ENCODE measurements at regions not wholly inside any gene's neighbourhood (a gene's known extent, or its start where the extent isn't known, plus 50 kb on each side); places are given as distances from the start of the nearest gene placed in this dataset.

DNA sequence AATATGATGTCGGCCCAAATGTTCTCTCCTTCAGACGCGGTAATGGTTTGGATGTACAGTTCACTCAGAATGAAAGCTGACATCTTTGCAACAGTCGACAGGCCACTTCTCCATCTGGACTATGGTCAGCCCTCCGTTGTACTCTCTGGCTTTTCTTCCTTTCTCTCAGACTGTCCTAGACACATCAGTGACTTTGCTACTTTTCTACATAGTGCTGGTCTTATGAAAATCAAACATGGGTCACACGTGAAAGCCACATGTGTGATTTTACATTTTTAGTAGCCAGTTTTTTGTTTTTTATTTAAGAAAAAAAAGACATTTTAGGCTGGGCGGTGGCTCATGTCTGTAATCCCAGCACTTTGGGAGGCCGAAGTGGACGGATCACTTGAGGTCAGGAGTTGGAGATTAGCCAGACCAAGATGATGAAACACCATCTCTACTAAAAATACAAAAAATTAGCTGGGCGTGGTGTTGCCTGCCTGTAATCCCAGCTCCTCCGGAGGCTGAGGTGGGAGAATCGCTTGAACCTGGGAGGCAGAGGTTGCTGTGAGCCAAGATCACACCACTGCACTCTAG is 644.1 kb downstream of the KCNJ2 start:
- no peaks in the 10 kb centered on the region for H3K9me3 ChIP-seq (ENCODE audit: low read length)
- H3K27me3 ChIP-seq (ENCODE audit: low read length), result no peaks in the 10 kb centered on the region
- H2AFZ ChIP-seq (ENCODE audit: low read length), result peak overlapping the region; percentile 23; the same call in 1 of the 2 replicates
- peak; percentile 17 for DNase-seq
- POLR2A ChIA-PET (ENCODE audit: unreplicated experiment), result no interaction called here
- no peak for TF ChIP-seq CTCF (conservative IDR thresholded peaks at IDR 0.05; ENCODE audit: low read depth, low read length)
- no peak for TF ChIP-seq EZH2phosphoT487 (IDR thresholded peaks at IDR 0.05; ENCODE audit: borderline replicate concordance, low read length)
- no peak for TF ChIP-seq EZH2 (IDR thresholded peaks at IDR 0.05; ENCODE audit: low read length, unreplicated experiment)
- CTCF ChIA-PET, result no interaction called here
- no peak overlapping the region for H3K4me2 ChIP-seq (ENCODE audit: low read length)
- no peak overlapping the region for H3K27ac ChIP-seq (ENCODE audit: low read length)
- H3K9me2 ChIP-seq (replicated peaks; ENCODE audit: low read length), result no peaks in the 10 kb centered on the region
- intact Hi-C loops (cut with micrococcal nuclease), result no loop called here
- H4K20me1 ChIP-seq (ENCODE audit: low read length), result no peaks in the 10 kb centered on the region
- no peak for ATAC-seq
- no peaks in the 10 kb centered on the region for H3K79me2 ChIP-seq (ENCODE audit: low read length)
- no peak overlapping the region for H3K9ac ChIP-seq (ENCODE audit: low read length)
- no peaks in the 10 kb centered on the region for H3K36me3 ChIP-seq (ENCODE audit: low read depth, low read length)
- no peaks in the 10 kb centered on the region for H3F3A ChIP-seq (ENCODE audit: low read length, unreplicated experiment)
- no peak overlapping the region for H3K4me3 ChIP-seq (ENCODE audit: low read length)
- H3K4me1 ChIP-seq (ENCODE audit: insufficient read depth, low read length), result 0 out of 2 replicates have a peak, but pooled peaks cover 3% of the 10 kb centered on the region
- no TSS peak for BruUV-seq (replicated peaks)

DNA sequence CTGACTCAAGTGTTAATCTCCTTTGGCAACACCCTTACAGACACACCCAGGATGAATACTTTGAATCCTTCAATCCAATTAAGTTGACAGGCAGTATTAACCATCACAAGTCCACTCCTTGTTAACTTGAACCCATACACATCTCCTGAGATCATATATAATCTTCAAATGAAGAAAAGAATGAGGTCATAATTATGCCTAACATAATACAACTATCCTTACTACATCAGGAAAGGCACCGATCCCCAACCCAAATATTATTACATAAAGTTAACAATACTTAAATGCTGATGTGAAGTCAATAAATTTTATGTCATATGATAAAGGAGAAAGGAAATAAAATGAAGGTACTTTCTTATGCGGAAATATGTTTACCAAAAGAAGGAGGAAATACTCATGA is 649.9 kb downstream of the KCNJ2 start:
- Histone ChIP-seq H3K79me2 (ENCODE audit: low read length) (no peaks in the 10 kb centered on the region), H3K9ac (ENCODE audit: low read length) (no peak overlapping the region), H3K4me3 (ENCODE audit: low read length) (no peak overlapping the region), H4K20me1 (ENCODE audit: low read length) (no peaks in the 10 kb centered on the region), H3K9me3 (ENCODE audit: low read length) (no peaks in the 10 kb centered on the region), H3F3A (ENCODE audit: low read length, unreplicated experiment) (no peaks in the 10 kb centered on the region), H3K27ac (ENCODE audit: low read length) (no peak overlapping the region), H3K36me3 (ENCODE audit: low read depth, low read length) (no peaks in the 10 kb centered on the region), H3K27me3 (ENCODE audit: low read length) (no peaks in the 10 kb centered on the region), H3K4me2 (ENCODE audit: low read length) (no peak overlapping the region), H3K4me1 (ENCODE audit: insufficient read depth, low read length) (no peaks in the 10 kb centered on the region), H2AFZ (ENCODE audit: low read length) (no peak overlapping the region), H3K9me2 (replicated peaks; ENCODE audit: low read length) (no peaks in the 10 kb centered on the region)
- TF ChIP-seq EZH2phosphoT487 (IDR thresholded peaks at IDR 0.05; ENCODE audit: borderline replicate concordance, low read length) (no peak), CTCF (conservative IDR thresholded peaks at IDR 0.05; ENCODE audit: low read depth, low read length) (no peak), EZH2 (IDR thresholded peaks at IDR 0.05; ENCODE audit: low read length, unreplicated experiment) (no peak)
- ATAC-seq (no peak), DNase-seq (no peak)
- intact Hi-C loops (cut with micrococcal nuclease), result no loop called here
- ChIA-PET POLR2A (ENCODE audit: unreplicated experiment) (no interaction called here), CTCF (no interaction called here)
- no TSS peak for BruUV-seq (replicated peaks)

- ATAC-seq, result no peak
- CTCF ChIA-PET, result no interaction called here
- H3K9me2 ChIP-seq (replicated peaks; ENCODE audit: low read length), result no peaks in the 10 kb centered on the region
- no peaks in the 10 kb centered on the region for H3F3A ChIP-seq (ENCODE audit: low read length, unreplicated experiment)
- H3K36me3 ChIP-seq (ENCODE audit: low read depth, low read length), result no peaks in the 10 kb centered on the region
- no peak overlapping the region for H2AFZ ChIP-seq (ENCODE audit: low read length)
- no peak overlapping the region for H3K4me3 ChIP-seq (ENCODE audit: low read length)
- no peak overlapping the region for H3K27ac ChIP-seq (ENCODE audit: low read length)
- TF ChIP-seq CTCF (conservative IDR thresholded peaks at IDR 0.05; ENCODE audit: low read depth, low read length), result no peak
- TF ChIP-seq EZH2 (IDR thresholded peaks at IDR 0.05; ENCODE audit: low read length, unreplicated experiment), result no peak
- TF ChIP-seq EZH2phosphoT487 (IDR thresholded peaks at IDR 0.05; ENCODE audit: borderline replicate concordance, low read length), result no peak
- intact Hi-C loops (cut with micrococcal nuclease), result no loop called here
- no peaks in the 10 kb centered on the region for H3K4me1 ChIP-seq (ENCODE audit: insufficient read depth, low read length)
- POLR2A ChIA-PET (ENCODE audit: unreplicated experiment), result no interaction called here
- no peaks in the 10 kb centered on the region for H4K20me1 ChIP-seq (ENCODE audit: low read length)
- no peak overlapping the region for H3K4me2 ChIP-seq (ENCODE audit: low read length)
- BruUV-seq (replicated peaks), result no TSS peak
- no peaks in the 10 kb centered on the region for H3K79me2 ChIP-seq (ENCODE audit: low read length)
- DNase-seq, result peak; percentile 18
- no peaks in the 10 kb centered on the region for H3K27me3 ChIP-seq (ENCODE audit: low read length)
- no peak overlapping the region for H3K9ac ChIP-seq (ENCODE audit: low read length)
- no peaks in the 10 kb centered on the region for H3K9me3 ChIP-seq (ENCODE audit: low read length)
Observed at GRCh38 chr17:70820276-70820675, 650.9 kb downstream of the KCNJ2 start.
